ENCODE measurements at regions not wholly inside any gene's neighbourhood (a gene's known extent, or its start where the extent isn't known, plus 50 kb on each side); places are given as distances from the start of the nearest gene placed in this dataset.

- DNase-seq (ENCODE audit: low spot score) = no peak
These were observed 147.8 kb upstream of the MEF2C start for GRCh38 chr5:89030798-89031197.

DNA sequence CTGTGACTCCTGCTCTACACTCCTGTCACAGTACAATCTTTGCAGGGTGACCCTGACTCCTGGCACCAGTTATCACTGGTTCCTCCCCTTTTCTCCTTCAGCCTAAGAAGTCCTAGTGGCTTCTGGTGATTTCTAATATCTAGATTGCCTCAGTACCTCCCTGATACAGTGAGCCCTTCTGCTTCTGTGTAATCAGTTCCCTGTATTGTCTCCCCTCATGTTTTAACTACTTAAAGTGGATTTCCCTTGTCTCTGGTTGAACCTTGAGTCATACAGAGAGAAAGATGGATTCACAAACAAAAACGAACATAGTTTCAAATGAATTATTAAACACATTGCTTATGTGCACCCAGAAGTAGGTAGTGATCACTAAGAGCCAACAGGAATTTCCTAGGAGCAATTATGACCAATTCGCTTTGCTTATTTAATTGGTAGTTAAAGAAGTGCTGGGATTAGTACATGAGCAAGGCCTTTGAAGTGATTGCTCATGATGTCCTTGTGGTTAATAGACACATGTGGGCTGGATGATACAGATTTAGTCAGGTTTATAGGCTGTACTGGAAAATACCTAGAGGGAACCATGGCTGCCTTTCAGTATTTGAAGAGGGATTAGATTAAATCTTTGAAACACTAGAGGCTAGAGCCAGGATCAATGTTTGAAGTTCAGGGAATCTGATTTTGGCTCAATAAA lies 145.8 kb upstream of the MEF2C start:
- DNase-seq (ENCODE audit: low spot score) = no peak

- DNase-seq (ENCODE audit: low spot score) = no peak
These were observed 141.1 kb upstream of the MEF2C start for GRCh38 chr5:89024045-89024444.

- no peak for DNase-seq (ENCODE audit: low spot score)
These were observed 138.1 kb upstream of the MEF2C start for GRCh38 chr5:89020926-89021610.

DNA sequence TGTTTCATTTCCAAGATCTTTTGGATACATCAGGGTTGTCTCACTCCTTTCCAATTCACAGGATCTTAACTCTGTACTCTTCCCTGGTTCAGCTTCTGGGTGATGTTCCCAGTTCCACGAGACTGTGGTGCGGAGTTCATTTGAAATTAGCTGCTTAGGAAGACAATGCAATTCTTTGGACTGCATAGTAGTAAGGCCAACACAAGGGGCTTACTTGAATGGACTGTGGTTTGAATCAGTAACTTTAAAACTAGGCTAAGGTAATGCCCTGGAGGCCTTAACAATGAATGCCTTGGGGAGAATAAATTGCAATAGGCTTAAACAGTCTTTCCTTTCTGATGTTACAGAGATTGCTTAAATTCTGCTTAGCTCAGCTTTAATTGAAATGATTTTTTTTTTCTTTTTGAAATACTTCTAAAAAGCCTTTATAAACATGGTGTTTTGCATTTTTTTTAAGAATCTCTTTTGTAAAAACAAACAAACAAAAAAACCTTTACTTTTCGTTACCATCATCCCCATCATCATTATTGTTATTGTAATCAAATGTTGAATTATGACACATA lies 133.8 kb upstream of the MEF2C start:
- no peak for DNase-seq (ENCODE audit: low spot score)

GRCh38 chr5:89015409-89015808 lies 132.4 kb upstream of the MEF2C start:
- DNase-seq (ENCODE audit: low spot score) = no peak

GRCh38 chr5:89011778-89012711 lies 129.1 kb upstream of the MEF2C start:
- DNase-seq (ENCODE audit: low spot score) = no peak

DNA sequence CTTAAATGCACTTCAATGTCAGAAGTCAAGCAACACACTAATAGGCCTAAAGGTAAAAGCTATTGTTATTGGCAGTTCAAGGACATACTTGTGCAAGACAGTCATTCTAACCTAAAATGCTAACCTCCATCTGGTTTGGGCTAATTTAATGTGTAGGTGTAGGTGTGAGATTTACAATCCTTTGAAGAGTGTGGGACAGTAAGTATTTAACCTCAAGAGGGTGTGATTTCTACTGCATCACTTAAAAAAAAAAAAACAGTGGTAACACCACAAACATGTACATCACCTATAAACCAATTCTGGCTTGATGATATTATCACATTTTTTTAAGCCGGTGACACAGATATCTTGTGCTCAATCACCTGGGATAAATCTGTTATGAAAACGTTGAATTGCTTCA lies 127.5 kb upstream of the MEF2C start:
- DNase-seq (ENCODE audit: low spot score) = no peak

- no peak for DNase-seq (ENCODE audit: low spot score)
These were observed 125.3 kb upstream of the MEF2C start for GRCh38 chr5:89008291-89008690.

DNA sequence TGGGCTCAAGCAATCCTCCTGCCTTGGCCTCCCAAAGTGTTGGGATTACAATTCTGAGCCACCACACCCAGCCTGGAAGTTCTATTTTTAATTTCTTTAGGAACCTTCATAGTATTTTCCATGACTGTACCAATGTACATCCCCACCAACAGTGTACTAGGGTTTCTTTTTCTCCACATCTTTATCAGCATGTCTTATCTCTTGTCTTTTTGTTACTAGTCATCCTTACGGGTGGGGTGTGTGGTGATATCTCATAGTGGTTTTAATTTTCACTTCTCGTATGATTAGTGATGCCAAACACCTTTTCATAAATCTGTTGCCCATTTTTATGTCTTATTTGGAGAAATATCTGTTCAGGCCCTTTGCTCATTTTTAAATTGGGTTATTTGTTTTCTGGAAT lies 123.0 kb upstream of the MEF2C start:
- DNase-seq (ENCODE audit: low spot score) = no peak

DNA sequence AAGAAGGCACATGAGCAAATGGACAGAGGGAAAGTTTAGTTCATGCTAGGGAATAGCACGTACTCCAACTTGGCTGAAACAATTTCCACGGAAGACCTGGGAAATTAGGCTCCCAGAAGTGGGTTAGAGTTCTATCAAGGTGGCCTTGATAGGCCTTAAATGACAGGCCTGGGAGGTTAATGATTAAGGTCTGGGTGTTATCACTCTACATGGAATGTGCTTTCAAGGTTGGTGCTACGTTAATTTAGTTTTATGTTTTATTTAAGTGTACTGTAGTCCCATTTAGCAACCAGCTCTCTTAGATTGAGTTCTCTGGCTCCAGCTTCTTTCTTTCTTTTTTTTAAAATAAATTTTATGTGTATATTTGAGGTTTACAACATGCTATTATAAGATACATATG lies 121.4 kb upstream of the MEF2C start:
- DNase-seq (ENCODE audit: low spot score) = no peak

- DNase-seq (ENCODE audit: low spot score) = no peak
These were observed 120.6 kb upstream of the MEF2C start for GRCh38 chr5:89003563-89004036.

- no peak for DNase-seq (ENCODE audit: low spot score)
These were observed 116.9 kb upstream of the MEF2C start for GRCh38 chr5:88999853-89000252.

DNA sequence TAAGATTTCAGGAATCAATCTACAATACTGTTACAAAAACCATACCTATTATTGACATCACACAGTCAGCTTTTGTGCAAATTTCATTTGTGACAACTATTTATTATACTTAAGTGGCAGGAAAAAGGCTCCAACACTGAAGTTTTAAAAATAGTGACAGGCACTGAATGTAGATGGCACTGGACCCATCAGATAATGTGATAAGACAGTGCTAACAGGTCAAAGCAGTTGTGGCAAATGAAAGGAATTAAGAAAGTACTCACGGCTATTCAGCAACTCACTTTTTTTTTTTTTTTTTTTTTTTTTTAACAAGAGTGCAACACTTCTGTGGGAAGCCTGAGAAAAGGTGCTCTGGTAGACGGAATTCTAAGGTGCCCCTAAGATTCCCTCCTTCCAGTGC lies 115.0 kb upstream of the MEF2C start:
- no peak for DNase-seq (ENCODE audit: low spot score)

DNA sequence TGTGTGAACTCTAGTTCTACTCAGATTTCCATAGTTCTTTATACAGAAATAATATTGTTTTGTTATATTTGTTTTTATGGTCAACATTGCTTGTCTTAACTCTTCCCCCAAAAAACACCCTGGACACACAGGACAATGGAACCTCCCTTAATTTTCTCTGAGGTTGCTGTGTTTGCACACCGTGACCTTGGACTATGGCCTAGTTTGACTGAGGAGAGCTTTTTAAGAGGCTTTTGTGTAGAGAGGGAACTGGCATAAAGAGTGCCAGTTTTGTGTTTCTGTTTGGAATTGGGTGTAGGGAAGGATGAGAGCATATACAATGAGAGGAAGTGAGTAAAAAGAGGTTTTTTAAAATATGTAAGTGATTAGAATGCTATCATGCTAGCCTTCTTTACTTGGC lies 101.1 kb upstream of the MEF2C start:
- DNase-seq (ENCODE audit: low spot score) = no peak

DNA sequence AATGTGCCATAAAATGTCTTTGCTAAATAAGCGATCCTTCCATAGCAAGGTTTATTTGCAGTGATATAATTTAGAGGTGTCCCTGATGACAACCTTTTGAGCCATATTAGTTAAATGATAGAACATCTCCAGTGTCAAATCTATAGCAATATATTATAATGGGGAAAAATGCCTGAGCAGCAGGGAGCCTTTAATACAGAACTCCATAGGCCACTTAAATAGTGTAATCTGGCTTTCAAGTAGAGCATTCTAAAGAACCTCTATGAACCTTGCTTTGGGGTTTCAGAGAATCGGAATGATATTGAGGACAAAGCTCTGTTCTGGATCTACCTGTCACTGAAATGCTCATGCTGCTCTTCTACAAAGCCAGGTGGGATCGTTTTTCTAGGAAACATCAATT lies 96.7 kb upstream of the MEF2C start:
- no peak for DNase-seq (ENCODE audit: low spot score)

- DNase-seq (ENCODE audit: low spot score) = no peak
These were observed 96.3 kb upstream of the MEF2C start for GRCh38 chr5:88979244-88979643.

DNA sequence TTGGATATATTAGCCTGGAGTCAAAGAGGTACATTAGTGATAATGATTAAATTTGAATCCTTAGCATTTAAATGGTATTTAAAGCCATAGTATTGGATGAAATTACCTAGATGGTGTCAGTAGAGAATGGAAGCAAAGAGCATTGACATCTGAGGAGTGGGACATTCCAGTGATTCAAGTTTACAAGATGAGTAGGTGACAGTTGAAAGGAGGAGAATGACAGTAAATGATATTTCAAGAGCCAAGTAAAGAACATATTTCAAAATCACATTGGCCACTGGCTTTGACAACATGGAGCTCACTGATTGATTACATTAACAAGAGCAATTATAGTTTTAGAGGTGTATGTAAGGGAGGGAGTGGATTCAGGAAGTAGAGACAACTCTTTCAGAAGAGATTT lies 93.9 kb upstream of the MEF2C start:
- no peak for DNase-seq (ENCODE audit: low spot score)

DNA sequence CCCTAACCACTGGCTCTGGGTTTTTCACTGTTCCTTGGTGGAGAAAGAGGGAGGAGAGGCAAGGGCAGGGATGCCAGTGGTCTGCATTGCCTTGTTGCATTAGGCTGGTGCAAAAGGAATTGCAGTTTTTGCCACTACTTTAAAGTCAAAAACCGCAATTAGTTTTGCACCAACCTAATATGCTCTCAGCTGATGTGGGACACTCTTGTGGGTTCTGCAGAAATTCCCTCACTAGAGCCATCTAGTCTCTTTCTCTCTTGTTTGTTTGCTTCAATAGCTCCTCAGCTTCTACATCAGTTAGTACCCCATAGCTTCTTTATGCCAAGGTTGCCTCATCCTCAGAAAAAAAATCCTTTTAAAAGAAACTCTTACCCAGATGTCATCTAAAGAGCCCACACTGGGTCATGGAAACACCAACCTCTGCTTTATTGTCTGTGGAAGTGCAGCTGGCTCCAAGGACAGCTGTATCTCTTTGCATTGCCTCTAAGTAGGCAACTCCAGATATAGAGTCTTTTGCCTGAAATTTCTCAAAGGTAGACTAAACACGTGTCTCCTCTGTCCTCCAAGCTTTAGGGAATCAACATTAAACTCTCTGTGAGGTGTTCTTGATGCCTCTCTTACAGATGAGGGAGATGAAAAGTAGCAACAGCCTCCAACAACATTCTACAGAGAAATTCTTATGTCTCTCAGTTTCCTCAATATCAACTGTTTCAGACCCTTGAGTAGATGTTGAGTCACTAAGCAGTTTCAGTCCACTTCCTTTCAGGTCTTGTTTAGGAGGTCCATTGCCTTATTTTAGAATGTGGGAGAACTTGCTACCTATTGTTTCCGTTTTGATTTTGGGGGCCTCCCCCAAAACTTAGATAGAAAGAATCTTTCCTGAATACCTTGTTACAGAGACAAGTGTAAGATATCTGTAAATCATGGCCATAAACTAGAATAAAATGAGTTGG lies 84.9 kb upstream of the MEF2C start:
- no peak for DNase-seq (ENCODE audit: low spot score)

DNA sequence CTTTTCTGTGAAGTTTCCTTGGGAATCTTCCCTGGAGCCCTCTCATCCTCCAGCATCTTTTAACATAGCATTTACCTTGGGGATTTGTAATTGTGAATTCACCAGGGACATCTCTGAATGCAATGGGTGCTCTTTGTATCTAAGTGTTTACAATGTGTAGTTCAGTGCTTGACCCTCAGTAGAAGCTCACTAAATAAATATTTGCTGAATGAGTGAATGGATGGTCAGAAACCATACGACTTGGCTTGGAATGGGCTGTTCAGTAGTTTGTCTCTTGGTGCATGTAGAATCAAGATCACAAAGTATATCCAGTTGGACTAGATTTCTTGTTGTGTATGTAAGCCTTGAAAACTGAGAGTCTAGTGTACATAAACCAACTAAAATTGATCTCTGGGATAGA lies 81.8 kb upstream of the MEF2C start:
- DNase-seq (ENCODE audit: low spot score) = no peak

DNA sequence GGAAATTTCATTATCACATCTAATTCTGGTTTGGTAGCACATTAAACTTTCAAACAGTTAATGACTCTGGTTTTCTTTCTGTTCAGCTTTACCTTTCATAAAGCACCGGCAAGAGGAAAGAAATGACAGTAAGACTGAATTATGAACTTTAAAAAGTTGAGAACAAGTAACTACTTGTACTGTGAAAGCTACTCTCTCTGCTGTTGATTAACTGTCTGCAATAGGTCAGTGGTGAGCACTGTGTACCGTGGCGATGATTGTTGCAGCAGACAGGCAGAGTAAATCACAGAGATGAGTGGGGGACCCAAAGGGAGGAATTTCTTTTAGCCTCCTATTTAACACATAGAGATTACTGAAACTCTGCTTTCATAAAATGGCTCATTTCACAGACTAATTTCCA lies 74.0 kb upstream of the MEF2C start:
- DNase-seq (ENCODE audit: low spot score) = no peak

All from hematopoietic multipotent progenitor cell treated with erythropoietin and hydrocortisone succinate and interleukin-3 and kit ligand, for 17 days (in vitro differentiated cells).